H1 (cell line): ENCODE measurements at regions not wholly inside any gene's neighbourhood (a gene's known extent, or its start where the extent isn't known, plus 50 kb on each side); places are given as distances from the start of the nearest gene placed in this dataset.

ENCODE experiments used
- CTCF ChIA-PET: fragments of 300-600 bp; sonication (Branson Sonifier 250); formaldehyde crosslinking; loops from one replicate; lab custom pipeline; 2021; ENCODE audit not compliant: partially characterized antibody; lab: Charles Lee
- POLR2A ChIA-PET: fragments of 300-600 bp; sonication (Branson Sonifier 250); formaldehyde crosslinking; loops from one replicate; lab custom pipeline; 2021; ENCODE audit warnings: inconsistent platforms; ENCODE audit not compliant: partially characterized antibody; lab: Charles Lee
- DNase-seq, 2 experiments: peaks; one replicate each; pipeline versions ENCODE4 v3.0.0 to v3.0.0-alpha.2; 2010 to 2022; ENCODE audit warnings: low spot score in 2 of 2, low read depth in 1 of 2, mixed read lengths in 1 of 2
- FAIRE-seq: peaks from 2 replicates; lab custom pipeline; 2011; peaks lifted over from hg19 to GRCh38; lab: Jason Lieb, UNC
- H2AFZ ChIP-seq: 2 replicates; pipeline ENCODE4 v1.8.1; 2012; ENCODE audit warnings: low read length, inconsistent platforms
- H2AK5ac ChIP-seq: 2 replicates; pipeline ENCODE4 v1.6.1; 2013; ENCODE audit warnings: low read depth, low read length
- H2BK120ac ChIP-seq: replicated peaks from 2 replicates; pipeline ENCODE3; 2013; ENCODE audit warnings: low read depth, low read length, inconsistent platforms
- H2BK12ac ChIP-seq: 2 replicates; pipeline ENCODE4 v1.6.1; 2013; ENCODE audit warnings: low read depth, low read length
- H2BK15ac ChIP-seq: 2 replicates; pipeline ENCODE4 v1.6.1; 2013; ENCODE audit warnings: low read length
- H2BK20ac ChIP-seq: 2 replicates; pipeline ENCODE4 v1.6.1; 2013; ENCODE audit warnings: low read length
- H2BK5ac ChIP-seq: 2 replicates; pipeline ENCODE4 v1.6.1; 2013; ENCODE audit warnings: low read depth, low read length
- H3K14ac ChIP-seq: 2 replicates; pipeline ENCODE4 v1.6.1; 2013; ENCODE audit warnings: inconsistent platforms; ENCODE audit not compliant: insufficient read length
- H3K18ac ChIP-seq: 2 replicates; pipeline ENCODE4 v1.6.1; 2013; ENCODE audit warnings: low read length; ENCODE audit errors: extremely low read depth
- H3K23ac ChIP-seq: 2 replicates; pipeline ENCODE4 v1.6.1; 2013; ENCODE audit warnings: inconsistent platforms; ENCODE audit not compliant: insufficient read length
- H3K23me2 ChIP-seq: 2 replicates; pipeline ENCODE4 v1.6.1; 2013; ENCODE audit warnings: low read depth, low read length
- H3K27ac ChIP-seq: 2 replicates; pipeline ENCODE4 v1.6.1; 2011; ENCODE audit warnings: low read depth, low read length, inconsistent platforms
- H3K27me3 ChIP-seq, 4 experiments: replicated peaks in 1 of 4; 1 replicate in 1 of 4; 2 replicates in 3 of 4; pipeline versions ENCODE4 v1.6.1 to v1.8.1; 2011 to 2013; ENCODE audit warnings: low read length in 3 of 4, mild to moderate bottlenecking in 3 of 4, inconsistent platforms in 2 of 4, mixed read lengths in 2 of 4, moderate library complexity in 1 of 4; ENCODE audit not compliant: control insufficient read depth in 3 of 4, insufficient read depth in 3 of 4; ENCODE audit errors: extremely low read depth in 1 of 4
- H3K36me3 ChIP-seq, 4 experiments: 2 replicates each; pipeline versions ENCODE4 v1.6.1 to v1.8.1; 2011 to 2013; ENCODE audit warnings: mild to moderate bottlenecking in 4 of 4, low read length in 3 of 4, moderate library complexity in 2 of 4, control low read depth in 1 of 4, inconsistent platforms in 1 of 4; ENCODE audit not compliant: insufficient read depth in 4 of 4, control insufficient read depth in 2 of 4
- H3K4ac ChIP-seq: replicated peaks from 2 replicates; pipeline ENCODE3; 2013; ENCODE audit warnings: low read length, low read depth, mixed read lengths, inconsistent platforms; ENCODE audit not compliant: insufficient read length
- H3K4me1 ChIP-seq, 4 experiments: replicated peaks in 1 of 4; 1 replicate in 1 of 4; 2 replicates in 3 of 4; pipeline versions ENCODE4 v1.6.1 to v1.8.1; 2011 to 2013; ENCODE audit warnings: low read length in 3 of 4, inconsistent platforms in 2 of 4, mixed read lengths in 1 of 4; ENCODE audit not compliant: insufficient read depth in 4 of 4, control insufficient read depth in 3 of 4
- H3K4me2 ChIP-seq, 2 experiments: 2 replicates each; pipeline versions ENCODE4 v1.6.1 to v1.8.1; 2011 to 2013; ENCODE audit warnings: low read depth in 2 of 2, low read length in 2 of 2, control low read depth in 1 of 2, inconsistent platforms in 1 of 2, mild to moderate bottlenecking in 1 of 2; ENCODE audit not compliant: insufficient read depth in 1 of 2
- H3K4me3 ChIP-seq, 4 experiments: fragments of 200-600, 300-600 bp in 1 of 4; sonication (generic), shearing (Covaris generic), sonication (Bioruptor Twin) in 1 of 4; 2 replicates each; pipeline versions ENCODE4 v1.5.1 to v1.8.1; 2011 to 2016; ENCODE audit warnings: low read length in 4 of 4, low read depth in 3 of 4, control low read depth in 2 of 4, inconsistent platforms in 2 of 4, mild to moderate bottlenecking in 2 of 4, mixed read lengths in 1 of 4, moderate library complexity in 1 of 4; ENCODE audit not compliant: insufficient read depth in 2 of 4; ENCODE audit errors: extremely low read depth in 1 of 4
- H3K56ac ChIP-seq: replicated peaks from 2 replicates; pipeline ENCODE3; 2013; ENCODE audit warnings: low read depth, mild to moderate bottlenecking, mixed read lengths, low read length, inconsistent platforms; ENCODE audit not compliant: insufficient read length
- H3K79me1 ChIP-seq: 2 replicates; pipeline ENCODE4 v1.6.1; 2013; ENCODE audit warnings: low read depth, low read length, control low read depth
- H3K79me2 ChIP-seq, 2 experiments: 2 replicates each; pipeline versions ENCODE4 v1.6.1 to v1.8.1; 2012 to 2013; ENCODE audit warnings: low read length in 2 of 2, mild to moderate bottlenecking in 2 of 2, inconsistent platforms in 1 of 2; ENCODE audit not compliant: insufficient read depth in 2 of 2, control insufficient read depth in 1 of 2
- H3K9ac ChIP-seq, 4 experiments: replicated peaks in 1 of 4; 1 replicate in 1 of 4; 2 replicates in 3 of 4; pipeline versions ENCODE4 v1.6.1 to v1.8.1; 2011 to 2013; ENCODE audit warnings: low read depth in 3 of 4, low read length in 3 of 4, control low read depth in 2 of 4, mild to moderate bottlenecking in 2 of 4, moderate library complexity in 2 of 4, inconsistent platforms in 1 of 4; ENCODE audit errors: extremely low read depth in 1 of 4
- H3K9me3 ChIP-seq, 2 experiments: 2 replicates each; pipeline versions ENCODE4 v1.6.1 to v1.8.1; 2012 to 2013; ENCODE audit warnings: mild to moderate bottlenecking in 2 of 2, moderate library complexity in 2 of 2, control low read depth in 1 of 2, inconsistent platforms in 1 of 2, low read depth in 1 of 2, low read length in 1 of 2, mixed read lengths in 1 of 2; ENCODE audit not compliant: insufficient read depth in 2 of 2
- H4K20me1 ChIP-seq, 2 experiments: replicated peaks in 1 of 2; 2 replicates each; pipeline versions ENCODE3 to v1.8.1; 2011 to 2013; ENCODE audit warnings: inconsistent platforms in 2 of 2, low read length in 2 of 2, mild to moderate bottlenecking in 1 of 2; ENCODE audit not compliant: insufficient read depth in 2 of 2, control insufficient read depth in 1 of 2
- H4K5ac ChIP-seq: 2 replicates; pipeline ENCODE4 v1.6.1; 2013; ENCODE audit warnings: low read length, low read depth, mixed read lengths, inconsistent platforms; ENCODE audit not compliant: insufficient read length
- H4K8ac ChIP-seq: 2 replicates; pipeline ENCODE4 v1.8.0; 2013; ENCODE audit warnings: mild to moderate bottlenecking, moderate library complexity, low read length, inconsistent platforms; ENCODE audit not compliant: insufficient read depth; ENCODE audit errors: extremely low read depth
- H4K91ac ChIP-seq: replicated peaks from 2 replicates; pipeline ENCODE3; 2013; ENCODE audit warnings: low read length, mixed read lengths, inconsistent platforms; ENCODE audit not compliant: insufficient read length
- KDM4A ChIP-seq: IDR thresholded peaks from one replicate; pipeline ENCODE4 v1.7.1; 2012; ENCODE audit warnings: low read depth, mild to moderate bottlenecking, moderate library complexity, low read length, inconsistent platforms; ENCODE audit not compliant: severe bottlenecking
- WGBS, 2 experiments: shearing (Covaris generic) in 1 of 2; methylation state at CpG; one replicate each; pipeline versions ENCODE4 v1.1.6 to v1.1.7; 2013 to 2015; ENCODE audit warnings: low lambda C conversion rate in 2 of 2, mixed read lengths in 2 of 2, inconsistent platforms in 1 of 2, low coverage in 1 of 2, missing lambda C conversion rate in 1 of 2; ENCODE audit not compliant: insufficient replicate concordance in 2 of 2, insufficient coverage in 1 of 2, insufficient read length in 1 of 2; ENCODE audit errors: extremely low coverage in 1 of 2, missing lambda C conversion rate in 1 of 2; 5-methylcytosine and 5-hydroxymethylcytosine counted together

DNA sequence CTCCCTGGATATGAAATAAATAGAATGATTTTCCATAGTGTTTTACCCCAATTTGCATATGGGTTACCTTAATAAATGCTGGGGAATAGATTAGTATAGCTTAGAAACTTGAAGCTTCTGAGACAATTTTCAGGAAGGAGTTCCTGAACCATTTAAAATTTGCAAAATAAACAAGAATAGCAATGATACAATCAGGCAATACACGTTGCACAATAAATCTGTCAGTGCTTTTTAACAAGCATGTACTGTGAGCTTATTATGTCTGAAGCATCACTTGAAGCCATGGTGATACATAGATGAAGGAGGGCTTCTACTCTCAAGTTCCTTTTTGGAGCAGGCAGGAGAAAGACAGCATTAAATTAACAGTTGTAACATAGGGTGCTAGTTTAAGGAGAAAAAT, 84.2 kb upstream of the WDFY3 start:
- no peak overlapping the region for H3K18ac ChIP-seq
- no peak overlapping the region for H4K5ac ChIP-seq
- no peaks in the 10 kb centered on the region for H4K20me1 ChIP-seq
- no peak overlapping the region for H2BK12ac ChIP-seq
- no peak overlapping the region for H3K4me3 ChIP-seq
- H3K27me3 ChIP-seq: no peaks in the 10 kb centered on the region
- no peak overlapping the region for H4K8ac ChIP-seq
- no peak overlapping the region for H3K4me2 ChIP-seq
- no peaks in the 10 kb centered on the region for H3K79me2 ChIP-seq
- no peak overlapping the region for H3K4ac ChIP-seq
- CTCF ChIA-PET: interaction anchor here (2.8 kb wide), 1 partner anchor 33 kb away, joined by 10 read pairs; no protein-coding TSS in a partner anchor
- H3K56ac ChIP-seq: no peak overlapping the region
- no peak overlapping the region for H2BK15ac ChIP-seq
- no peak overlapping the region for H2AK5ac ChIP-seq
- H3K9ac ChIP-seq: no peak overlapping the region
- H3K79me1 ChIP-seq: no peaks in the 10 kb centered on the region
- WGBS, 2 experiments: 76% methylated on average over 1 of the region's 1 CpG; no CpG with 5 or more reads in 1 of the 2 experiments
- no peaks in the 10 kb centered on the region for H3K9me3 ChIP-seq
- peaks cover 2% of the 10 kb centered on the region; the same call in 1 of the 2 replicates for H3K23me2 ChIP-seq
- no peak overlapping the region for H2BK120ac ChIP-seq
- no peak overlapping the region for H4K91ac ChIP-seq
- no peak for FAIRE-seq
- H2AFZ ChIP-seq: no peak overlapping the region
- no peak overlapping the region for H3K14ac ChIP-seq
- no peaks in the 10 kb centered on the region for H3K4me1 ChIP-seq
- no peak overlapping the region for H2BK20ac ChIP-seq
- no peak overlapping the region for H2BK5ac ChIP-seq
- no peak overlapping the region for H3K27ac ChIP-seq
- DNase-seq: no peak
- POLR2A ChIA-PET: interaction anchor here (0.6 kb wide), 1 partner anchor 12 kb away, joined by 4 read pairs; no protein-coding TSS in a partner anchor
- no peak overlapping the region for H3K23ac ChIP-seq
- H3K36me3 ChIP-seq: no peaks in the 10 kb centered on the region
- TF ChIP-seq KDM4A: no peak
